ENCODE measurements at regions not wholly inside any gene's neighbourhood (a gene's known extent, or its start where the extent isn't known, plus 50 kb on each side); places are given as distances from the start of the nearest gene placed in this dataset.
A peak's percentile ranks its signal among the peaks of the same experiment; 100 is the strongest.

DNA sequence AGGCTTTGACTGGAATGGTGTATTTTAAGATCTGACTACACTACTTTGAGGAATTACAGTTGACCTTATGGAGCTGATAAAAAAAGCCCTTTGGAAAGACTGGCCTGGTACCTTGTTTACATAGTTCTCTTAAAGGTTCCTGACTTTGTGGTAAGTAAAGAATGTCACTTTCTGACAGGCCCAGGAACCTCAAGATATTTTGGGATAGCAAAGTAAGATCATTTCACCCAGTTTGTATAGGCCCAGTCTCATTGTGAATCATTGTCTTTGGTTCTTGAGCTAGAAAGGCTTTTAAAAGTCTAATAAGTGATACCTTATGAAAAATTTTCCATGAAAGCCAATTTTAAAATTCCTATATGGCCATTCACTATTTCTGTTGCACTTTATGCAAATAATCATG lies 316.3 kb upstream of the LRRTM4 start:
- H3K4me1 ChIP-seq (ENCODE audit: control insufficient read depth, insufficient read depth, low read length): no peaks in the 10 kb centered on the region
- H3K27me3 ChIP-seq (ENCODE audit: control insufficient read depth, insufficient read depth, low read length, poor library complexity, severe bottlenecking): no peaks in the 10 kb centered on the region
- H3K9me3 Mint-ChIP-seq: peaks cover 46% of the 10 kb centered on the region
- H3K9me3 ChIP-seq (ENCODE audit: control insufficient read depth, low read length): peaks cover 66% of the 10 kb centered on the region
- no peak overlapping the region for H3K27ac Mint-ChIP-seq
- H3K4me1 Mint-ChIP-seq: no peaks in the 10 kb centered on the region
- H3K4me3 ChIP-seq (ENCODE audit: low read length): peak overlapping the region; percentile 53
- H3K36me3 ChIP-seq (ENCODE audit: control insufficient read depth, insufficient read depth, low read length): no peaks in the 10 kb centered on the region
- H3K4me3 Mint-ChIP-seq: no peak overlapping the region
- H3K27me3 Mint-ChIP-seq (ENCODE audit: insufficient read depth): no peaks in the 10 kb centered on the region
- no peak overlapping the region for H3K27ac ChIP-seq (ENCODE audit: low read depth, low read length)
- H3K36me3 Mint-ChIP-seq (ENCODE audit: low read depth): peaks cover 17% of the 10 kb centered on the region
- TF ChIP-seq, protein P1, sequence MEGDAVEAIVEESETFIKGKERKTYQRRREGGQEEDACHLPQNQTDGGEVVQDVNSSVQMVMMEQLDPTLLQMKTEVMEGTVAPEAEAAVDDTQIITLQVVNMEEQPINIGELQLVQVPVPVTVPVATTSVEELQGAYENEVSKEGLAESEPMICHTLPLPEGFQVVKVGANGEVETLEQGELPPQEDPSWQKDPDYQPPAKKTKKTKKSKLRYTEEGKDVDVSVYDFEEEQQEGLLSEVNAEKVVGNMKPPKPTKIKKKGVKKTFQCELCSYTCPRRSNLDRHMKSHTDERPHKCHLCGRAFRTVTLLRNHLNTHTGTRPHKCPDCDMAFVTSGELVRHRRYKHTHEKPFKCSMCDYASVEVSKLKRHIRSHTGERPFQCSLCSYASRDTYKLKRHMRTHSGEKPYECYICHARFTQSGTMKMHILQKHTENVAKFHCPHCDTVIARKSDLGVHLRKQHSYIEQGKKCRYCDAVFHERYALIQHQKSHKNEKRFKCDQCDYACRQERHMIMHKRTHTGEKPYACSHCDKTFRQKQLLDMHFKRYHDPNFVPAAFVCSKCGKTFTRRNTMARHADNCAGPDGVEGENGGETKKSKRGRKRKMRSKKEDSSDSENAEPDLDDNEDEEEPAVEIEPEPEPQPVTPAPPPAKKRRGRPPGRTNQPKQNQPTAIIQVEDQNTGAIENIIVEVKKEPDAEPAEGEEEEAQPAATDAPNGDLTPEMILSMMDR (conservative IDR thresholded peaks at IDR 0.05): no peak
- no peak for DNase-seq
- H3K9ac ChIP-seq (ENCODE audit: extremely low read depth, low read length, poor library complexity, severe bottlenecking): no peak overlapping the region

DNA sequence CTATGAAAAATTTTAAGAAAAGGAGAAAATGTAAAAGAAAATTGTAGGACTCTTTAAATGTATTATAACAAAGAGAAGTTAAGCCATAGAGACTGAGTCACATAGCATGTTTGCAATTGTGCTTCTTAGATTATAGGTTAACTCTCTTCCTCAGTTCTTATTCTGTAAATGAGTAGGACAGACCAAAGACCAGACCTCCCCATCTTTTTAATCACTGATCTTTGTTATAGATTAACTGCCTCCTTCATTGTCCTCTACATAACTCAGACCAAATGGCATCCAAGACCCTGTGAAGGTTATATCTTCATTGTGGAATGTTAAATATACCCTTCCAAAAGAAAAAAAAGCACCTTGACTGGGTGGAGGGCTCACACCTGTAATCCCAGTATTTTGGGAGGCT lies 316.9 kb upstream of the LRRTM4 start:
- no peak overlapping the region for H3K27ac Mint-ChIP-seq
- Histone ChIP-seq H3K36me3 (ENCODE audit: control insufficient read depth, insufficient read depth, low read length) (no peaks in the 10 kb centered on the region), H3K9me3 (ENCODE audit: control insufficient read depth, low read length) (peaks cover 60% of the 10 kb centered on the region), H3K27ac (ENCODE audit: low read depth, low read length) (no peak overlapping the region), H3K27me3 (ENCODE audit: control insufficient read depth, insufficient read depth, low read length, poor library complexity, severe bottlenecking) (no peaks in the 10 kb centered on the region), H3K4me1 (ENCODE audit: control insufficient read depth, insufficient read depth, low read length) (no peaks in the 10 kb centered on the region), H3K4me3 (ENCODE audit: low read length) (no peak overlapping the region), H3K9ac (ENCODE audit: extremely low read depth, low read length, poor library complexity, severe bottlenecking) (no peak overlapping the region)
- H3K27me3 Mint-ChIP-seq (ENCODE audit: insufficient read depth): no peaks in the 10 kb centered on the region
- H3K9me3 Mint-ChIP-seq: peaks cover 43% of the 10 kb centered on the region
- no peak overlapping the region for H3K4me3 Mint-ChIP-seq
- H3K4me1 Mint-ChIP-seq: no peaks in the 10 kb centered on the region
- TF ChIP-seq, protein P1 (conservative IDR thresholded peaks at IDR 0.05): no peak
- no peak for DNase-seq
- H3K36me3 Mint-ChIP-seq (ENCODE audit: low read depth): peaks cover 17% of the 10 kb centered on the region

GRCh38 chr2:77862120-77862519 lies 339.9 kb upstream of the LRRTM4 start:
- Histone ChIP-seq H3K36me3 (ENCODE audit: control insufficient read depth, insufficient read depth, low read length) (no peaks in the 10 kb centered on the region), H3K9me3 (ENCODE audit: control insufficient read depth, low read length) (peaks cover 35% of the 10 kb centered on the region), H3K9ac (ENCODE audit: extremely low read depth, low read length, poor library complexity, severe bottlenecking) (no peak overlapping the region), H3K27me3 (ENCODE audit: control insufficient read depth, insufficient read depth, low read length, poor library complexity, severe bottlenecking) (no peaks in the 10 kb centered on the region), H3K4me1 (ENCODE audit: control insufficient read depth, insufficient read depth, low read length) (no peaks in the 10 kb centered on the region), H3K27ac (ENCODE audit: low read depth, low read length) (no peak overlapping the region), H3K4me3 (ENCODE audit: low read length) (no peak overlapping the region)
- Mint-ChIP-seq H3K9me3 (peaks cover 19% of the 10 kb centered on the region), H3K27ac (no peak overlapping the region), H3K36me3 (ENCODE audit: low read depth) (peaks cover 1% of the 10 kb centered on the region), H3K27me3 (ENCODE audit: insufficient read depth) (no peaks in the 10 kb centered on the region), H3K4me1 (no peaks in the 10 kb centered on the region), H3K4me3 (no peak overlapping the region)
- TF ChIP-seq, protein P1 (conservative IDR thresholded peaks at IDR 0.05): no peak
- no peak for DNase-seq
